K562 (cell line): ENCODE measurements at regions not wholly inside any gene's neighbourhood (a gene's known extent, or its start where the extent isn't known, plus 50 kb on each side); places are given as distances from the start of the nearest gene placed in this dataset.

Experiments
- E2F1 ChIP-seq: sonication (generic); formaldehyde crosslinking; IDR thresholded peaks from 2 replicates; pipeline ENCODE4 v1.8.1; 2023; ENCODE audit warnings: mild to moderate bottlenecking, missing genetic modification reagents, moderate library complexity
- JUND ChIP-seq, 2 experiments: IDR thresholded peaks; 2 replicates in 1 of 2; 3 replicates in 1 of 2; pipeline ENCODE4 v1.6.1; 2011; ENCODE audit warnings: borderline replicate concordance in 2 of 2, low read depth in 2 of 2, low read length in 2 of 2, improper control_type of control experiment in 1 of 2, missing biosample characterization in 1 of 2, missing genetic modification characterization in 1 of 2, missing genetic modification reagents in 1 of 2
- MCM5 ChIP-seq: fragments of 450-650 bp; IDR thresholded peaks from 2 replicates; pipeline ENCODE4 v1.6.1; 2016; ENCODE audit warnings: low read depth
- MEF2A ChIP-seq: IDR thresholded peaks from 2 replicates; pipeline ENCODE4 v1.6.1; 2011; ENCODE audit warnings: low read depth, mild to moderate bottlenecking, low read length, moderate library complexity; ENCODE audit not compliant: control insufficient read depth
- PHF8 ChIP-seq: fragments of 200-600 bp; sonication (generic); IDR thresholded peaks from 2 replicates; pipeline ENCODE4 v1.6.1; 2012; ENCODE audit warnings: mixed run types, mild to moderate bottlenecking, inconsistent platforms, low read length, moderate library complexity, borderline replicate concordance
- POLR2A ChIP-seq: fragments of 450-650 bp; conservative IDR thresholded peaks from 2 replicates; pipeline ENCODE4 v1.6.1; 2016
- POLR2AphosphoS5 ChIP-seq: IDR thresholded peaks from 2 replicates; pipeline ENCODE4 v1.6.1; 2011; ENCODE audit warnings: mild to moderate bottlenecking, low read depth, low read length, moderate library complexity; ENCODE audit not compliant: control insufficient read depth, insufficient read depth
- PTTG1 ChIP-seq: fragments of 450-650 bp; IDR thresholded peaks from 2 replicates; pipeline ENCODE4 v1.6.1; 2016; ENCODE audit warnings: low read depth, mild to moderate bottlenecking, missing genetic modification characterization, missing compliant biosample characterization
- RAD51 ChIP-seq: fragments of 450-650 bp; IDR thresholded peaks from 2 replicates; pipeline ENCODE4 v1.7.1; 2016; ENCODE audit warnings: low read depth, mild to moderate bottlenecking, borderline replicate concordance
- SIX5 ChIP-seq, 2 experiments: IDR thresholded peaks; 2 replicates each; pipeline ENCODE4 v1.6.1; 2011; ENCODE audit warnings: low read length in 2 of 2, borderline replicate concordance in 1 of 2, low read depth in 1 of 2, mild to moderate bottlenecking in 1 of 2, moderate library complexity in 1 of 2; ENCODE audit not compliant: insufficient read depth in 1 of 2
- SMARCB1 ChIP-seq: IDR thresholded peaks from 2 replicates; pipeline ENCODE4 v1.6.1; 2011; ENCODE audit warnings: improper control_type of control experiment, low read depth; ENCODE audit not compliant: insufficient read length
- ZNF551 ChIP-seq: fragments of 250-450 bp; sonication (Bioruptor Pico); IDR thresholded peaks from 2 replicates; pipeline ENCODE4 v1.5.0; 2021; ENCODE audit warnings: mild to moderate bottlenecking, moderate library complexity
- TF ChIP-seq, protein P1 (sequence below): fragments of 150-350 bp; IDR thresholded peaks from 2 replicates; pipeline ENCODE4 v1.6.1; 2014; ENCODE audit warnings: low read depth, mild to moderate bottlenecking, low read length, borderline replicate concordance

DNA sequence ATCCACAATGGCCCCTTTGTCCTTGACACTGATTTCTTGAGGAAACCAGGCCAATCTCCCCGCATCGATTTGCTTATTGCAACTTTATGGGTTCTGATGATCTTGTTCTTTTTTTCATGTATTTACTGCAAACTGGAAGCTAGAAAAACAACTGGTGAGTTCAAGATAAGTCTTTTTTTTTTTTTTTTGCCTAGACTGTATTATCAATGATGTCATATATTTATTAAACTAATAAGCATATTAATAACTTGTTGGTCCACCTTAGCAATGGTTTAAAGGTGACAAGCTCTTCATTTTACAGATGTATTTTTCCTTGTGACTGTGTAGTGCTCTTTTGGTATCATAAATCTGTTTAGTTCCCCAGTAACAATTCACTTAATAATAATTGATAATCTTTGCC lies 79.0 kb upstream of the NOX3 start:
- TF ChIP-seq ZNF551 (no peak), MEF2A (no peak), PHF8 (no peak), POLR2A (no peak), E2F1 (CRISPR knock-in tag) (no peak), SIX5 (IDR thresholded peaks at IDR 0.05; ENCODE audit: borderline replicate concordance in 1 of 2, insufficient read depth in 1 of 2, low read depth in 1 of 2, low read length in 2 of 2) (no peak), MCM5 (no peak), RAD51 (no peak), SMARCB1 (no peak), PTTG1 (no peak), JUND (IDR thresholded peaks at IDR 0.05; ENCODE audit: borderline replicate concordance, low read depth, low read length) (no peak), JUND (tag; IDR thresholded peaks at IDR 0.05; ENCODE audit: borderline replicate concordance, low read depth, low read length) (no peak), POLR2AphosphoS5 (no peak)
- TF ChIP-seq, protein P1, sequence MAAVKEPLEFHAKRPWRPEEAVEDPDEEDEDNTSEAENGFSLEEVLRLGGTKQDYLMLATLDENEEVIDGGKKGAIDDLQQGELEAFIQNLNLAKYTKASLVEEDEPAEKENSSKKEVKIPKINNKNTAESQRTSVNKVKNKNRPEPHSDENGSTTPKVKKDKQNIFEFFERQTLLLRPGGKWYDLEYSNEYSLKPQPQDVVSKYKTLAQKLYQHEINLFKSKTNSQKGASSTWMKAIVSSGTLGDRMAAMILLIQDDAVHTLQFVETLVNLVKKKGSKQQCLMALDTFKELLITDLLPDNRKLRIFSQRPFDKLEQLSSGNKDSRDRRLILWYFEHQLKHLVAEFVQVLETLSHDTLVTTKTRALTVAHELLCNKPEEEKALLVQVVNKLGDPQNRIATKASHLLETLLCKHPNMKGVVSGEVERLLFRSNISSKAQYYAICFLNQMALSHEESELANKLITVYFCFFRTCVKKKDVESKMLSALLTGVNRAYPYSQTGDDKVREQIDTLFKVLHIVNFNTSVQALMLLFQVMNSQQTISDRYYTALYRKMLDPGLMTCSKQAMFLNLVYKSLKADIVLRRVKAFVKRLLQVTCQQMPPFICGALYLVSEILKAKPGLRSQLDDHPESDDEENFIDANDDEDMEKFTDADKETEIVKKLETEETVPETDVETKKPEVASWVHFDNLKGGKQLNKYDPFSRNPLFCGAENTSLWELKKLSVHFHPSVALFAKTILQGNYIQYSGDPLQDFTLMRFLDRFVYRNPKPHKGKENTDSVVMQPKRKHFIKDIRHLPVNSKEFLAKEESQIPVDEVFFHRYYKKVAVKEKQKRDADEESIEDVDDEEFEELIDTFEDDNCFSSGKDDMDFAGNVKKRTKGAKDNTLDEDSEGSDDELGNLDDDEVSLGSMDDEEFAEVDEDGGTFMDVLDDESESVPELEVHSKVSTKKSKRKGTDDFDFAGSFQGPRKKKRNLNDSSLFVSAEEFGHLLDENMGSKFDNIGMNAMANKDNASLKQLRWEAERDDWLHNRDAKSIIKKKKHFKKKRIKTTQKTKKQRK, result no peak
